HL-60/S4 treated with retinoic acid at 250 ng/mL for 4 days and 3 days (cell line): ENCODE measurements at regions not wholly inside any gene's neighbourhood (a gene's known extent, or its start where the extent isn't known, plus 50 kb on each side); places are given as distances from the start of the nearest gene placed in this dataset.
"Not testable (repeated sequence)": the region's sequence is repeated elsewhere in the genome, so short reads cannot be mapped to it uniquely, and the experiment has no call there.

Source experiments
- in situ Hi-C: fragments of 300-500 bp; cut with MboI; formaldehyde crosslinking; loops from 2 replicates; pipeline ENCODE4 v1.7.0; 2022; ENCODE audit warnings: low sequenced_read_pairs

GRCh38 chr7:81236560-81236959 lies 317.7 kb upstream of the SEMA3C start:
- in situ Hi-C loops, result no loop called here

DNA sequence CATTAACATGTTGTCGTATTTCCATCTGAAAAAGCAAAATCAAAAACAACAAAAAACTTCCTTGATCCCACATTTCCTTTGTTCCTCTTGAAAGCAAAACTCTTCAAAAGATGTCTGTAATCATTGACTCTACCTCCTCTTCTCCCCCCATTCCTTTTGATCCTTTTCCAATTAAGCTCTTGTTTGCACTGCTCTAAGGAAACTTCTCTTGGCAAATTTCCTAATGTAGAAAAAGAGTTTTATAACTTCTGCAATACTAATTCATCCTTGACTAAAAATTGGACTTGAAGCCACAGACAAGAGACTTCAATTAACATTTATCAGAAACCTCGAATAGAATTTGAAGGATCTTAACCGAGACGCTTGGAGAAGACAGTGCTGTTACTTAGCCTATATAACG lies 317.1 kb upstream of the SEMA3C start:
- in situ Hi-C loops, result no loop called here

DNA sequence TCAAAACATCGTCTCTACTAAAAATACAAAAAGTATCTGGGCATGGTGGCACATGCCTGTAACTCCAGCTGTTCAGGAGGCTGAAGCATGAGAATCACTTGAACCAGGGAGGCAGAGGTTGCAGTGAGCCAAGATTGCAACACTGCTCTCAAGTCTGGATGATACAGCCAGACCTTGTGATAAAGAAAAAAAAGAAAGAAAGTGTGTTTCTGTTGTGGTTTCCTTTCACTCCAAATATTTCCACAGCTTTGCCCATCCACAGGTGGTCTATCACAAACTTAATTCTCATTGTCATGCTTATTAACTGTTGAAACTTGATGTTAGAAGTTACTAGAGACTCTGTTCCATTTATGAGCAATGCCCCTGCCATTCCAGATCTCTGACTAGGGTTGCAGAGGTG lies 316.0 kb upstream of the SEMA3C start:
- in situ Hi-C loops, result no loop called here

GRCh38 chr7:81233208-81233940 lies 314.5 kb upstream of the SEMA3C start:
- in situ Hi-C loops, result no loop called here

GRCh38 chr7:81232084-81232799 lies 313.4 kb upstream of the SEMA3C start:
- in situ Hi-C loops, result no loop called here

- in situ Hi-C loops, result no loop called here
These were observed 312.5 kb upstream of the SEMA3C start for GRCh38 chr7:81231301-81231838.

- in situ Hi-C loops, result no loop called here
These were observed 307.4 kb upstream of the SEMA3C start for GRCh38 chr7:81226234-81226633.

DNA sequence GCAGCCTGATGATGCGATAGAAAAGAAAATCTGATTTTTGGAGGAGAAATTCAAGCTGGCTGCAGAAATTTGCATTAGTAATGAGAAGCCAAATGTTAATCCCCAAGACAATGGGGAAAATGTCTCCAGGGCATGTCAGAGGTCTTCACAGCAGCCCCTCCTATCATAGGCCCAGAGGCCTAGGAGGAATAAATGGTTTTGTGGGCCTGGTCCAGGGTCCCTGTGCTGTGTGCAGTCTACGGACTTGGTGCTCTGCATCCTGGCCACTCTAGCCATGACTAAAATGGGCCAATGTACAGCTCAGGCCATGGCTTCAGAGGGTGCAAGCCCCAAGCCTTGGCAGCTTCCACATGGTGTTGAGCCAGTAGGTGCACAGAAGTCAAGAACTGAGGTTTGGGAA lies 303.8 kb upstream of the SEMA3C start:
- in situ Hi-C loops, result not testable (repeated sequence)

- in situ Hi-C loops, result no loop called here
These were observed 302.8 kb upstream of the SEMA3C start for GRCh38 chr7:81221527-81222217.

GRCh38 chr7:81218480-81219106 lies 299.7 kb upstream of the SEMA3C start:
- in situ Hi-C loops, result no loop called here

DNA sequence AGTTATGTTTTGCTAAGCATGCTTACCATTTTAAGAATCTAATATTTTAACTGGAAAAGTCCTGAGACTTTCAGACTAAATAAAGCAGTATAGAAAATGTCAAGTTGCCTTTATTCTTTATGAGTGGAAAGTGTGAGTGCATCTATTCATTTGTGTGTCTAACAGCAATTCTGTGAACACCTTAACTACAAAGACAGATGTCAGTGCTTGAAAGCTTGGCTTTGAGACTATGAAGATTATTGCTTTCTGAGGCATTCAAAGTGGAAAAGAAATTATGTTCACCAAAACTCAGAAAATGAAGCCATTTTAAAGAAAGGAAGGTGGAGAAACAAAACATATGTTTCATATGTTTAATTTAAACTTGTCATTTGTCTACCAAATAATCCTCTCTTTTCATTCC lies 294.5 kb upstream of the SEMA3C start:
- in situ Hi-C loops, result no loop called here

DNA sequence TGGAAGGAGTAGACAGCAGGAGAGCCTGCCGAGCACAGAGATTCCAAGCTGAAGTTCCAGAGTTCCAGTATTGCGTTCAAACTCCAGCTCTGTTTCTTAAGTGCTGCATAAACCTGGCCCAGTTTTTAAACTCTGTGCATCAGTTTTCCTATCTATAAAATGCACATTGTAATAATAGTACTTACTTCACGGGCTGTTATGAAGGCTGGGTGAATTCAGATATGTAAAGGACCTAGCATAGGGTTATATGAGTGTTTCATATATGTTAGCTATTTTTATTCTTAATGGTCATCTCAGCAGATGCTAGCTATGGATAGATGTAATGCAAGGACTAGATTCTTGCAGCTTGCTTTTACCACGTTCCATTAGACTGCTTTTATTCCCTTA lies 293.1 kb upstream of the SEMA3C start:
- in situ Hi-C loops, result no loop called here

DNA sequence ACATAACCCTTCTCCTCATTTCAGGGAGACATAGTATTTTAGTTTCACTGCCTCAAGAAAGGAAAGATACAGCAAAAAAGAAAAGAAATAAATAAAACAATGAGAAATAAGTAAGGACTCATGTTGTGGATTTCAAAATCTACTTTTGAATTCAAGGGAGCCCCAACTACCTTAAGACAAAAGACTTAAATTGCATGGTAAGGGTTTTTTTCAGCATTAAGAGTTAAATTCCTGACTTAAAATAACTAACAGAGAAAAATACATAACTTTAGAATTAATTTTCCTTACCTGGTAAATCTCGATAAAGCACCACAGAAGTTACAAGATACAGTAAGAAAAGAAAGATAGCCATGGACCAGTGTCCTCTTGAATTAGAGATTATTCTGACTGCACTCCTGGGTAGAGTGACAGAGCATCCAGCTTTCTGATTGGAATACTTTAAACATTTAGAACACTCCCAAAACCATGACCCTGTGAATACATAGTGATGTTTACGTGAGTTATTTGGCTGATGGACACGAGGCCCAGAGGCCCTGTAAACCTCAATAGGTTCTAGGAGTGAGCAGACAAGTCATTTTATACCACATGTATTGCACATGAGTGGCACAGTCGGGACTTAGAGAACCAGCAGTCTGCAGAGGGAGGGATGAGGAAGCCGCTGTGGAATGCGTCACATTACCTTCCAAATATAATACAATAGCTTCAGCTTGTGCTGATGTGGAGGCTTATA lies 292.5 kb upstream of the SEMA3C start:
- in situ Hi-C loops, result no loop called here

DNA sequence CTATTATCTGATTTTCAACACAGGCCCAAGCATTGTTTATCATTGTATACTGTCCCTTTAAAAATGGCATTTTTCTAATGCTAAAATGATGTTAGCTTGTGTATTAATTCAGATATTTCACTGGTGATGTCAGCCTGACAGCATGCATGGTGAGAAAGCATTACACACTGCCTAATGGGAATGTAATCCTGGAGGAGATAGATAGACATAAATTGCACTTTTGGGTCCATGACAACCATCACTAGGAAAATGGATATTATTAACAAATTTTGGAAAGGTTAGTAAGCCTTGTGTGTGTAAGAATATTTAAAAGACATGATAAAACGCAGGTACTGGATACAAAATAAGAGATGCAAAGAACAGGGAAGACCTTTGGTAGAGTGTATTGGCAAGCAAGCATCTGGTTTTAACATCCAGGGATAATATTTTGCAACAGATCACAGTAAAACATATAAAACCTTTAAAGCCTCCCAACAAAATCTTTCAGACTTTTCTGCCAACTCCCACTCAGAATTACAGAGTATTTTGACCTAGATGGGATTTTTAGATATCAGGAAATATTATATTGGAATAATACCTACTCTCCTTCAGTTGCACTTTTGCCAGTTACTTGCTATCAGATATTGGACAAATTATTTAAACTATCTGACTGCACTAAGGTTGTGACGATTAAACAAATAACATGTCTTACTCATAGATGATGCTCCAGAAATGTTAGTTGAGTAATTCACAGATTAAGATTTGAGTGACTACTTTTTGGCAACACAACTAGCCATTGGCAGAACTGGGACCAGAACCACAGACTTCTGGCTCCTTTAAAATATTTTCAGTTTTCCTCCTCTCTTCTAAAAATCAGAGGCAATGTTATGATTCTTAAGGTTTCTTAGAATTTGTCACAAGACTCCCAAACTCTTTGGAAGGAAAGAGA lies 291.6 kb upstream of the SEMA3C start:
- in situ Hi-C loops, result no loop called here

DNA sequence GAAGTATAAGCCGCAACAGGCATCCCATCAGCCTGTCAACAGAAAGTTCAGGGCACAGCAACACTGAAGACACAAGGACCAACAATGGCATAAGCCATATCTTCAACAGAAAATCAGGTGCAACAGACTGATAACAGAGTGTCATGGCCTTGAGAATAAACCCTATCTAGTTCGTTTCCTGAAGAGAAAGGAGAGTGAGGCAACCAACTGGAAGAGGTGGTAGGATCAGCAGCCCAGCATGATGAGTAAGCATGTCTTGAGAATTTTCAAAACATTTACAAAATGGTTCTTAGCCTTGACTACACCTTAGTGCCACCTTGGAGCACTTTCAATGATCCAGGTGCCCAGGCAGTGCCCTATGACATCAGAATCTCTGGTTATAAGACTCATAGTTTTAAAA lies 290.2 kb upstream of the SEMA3C start:
- in situ Hi-C loops, result no loop called here

DNA sequence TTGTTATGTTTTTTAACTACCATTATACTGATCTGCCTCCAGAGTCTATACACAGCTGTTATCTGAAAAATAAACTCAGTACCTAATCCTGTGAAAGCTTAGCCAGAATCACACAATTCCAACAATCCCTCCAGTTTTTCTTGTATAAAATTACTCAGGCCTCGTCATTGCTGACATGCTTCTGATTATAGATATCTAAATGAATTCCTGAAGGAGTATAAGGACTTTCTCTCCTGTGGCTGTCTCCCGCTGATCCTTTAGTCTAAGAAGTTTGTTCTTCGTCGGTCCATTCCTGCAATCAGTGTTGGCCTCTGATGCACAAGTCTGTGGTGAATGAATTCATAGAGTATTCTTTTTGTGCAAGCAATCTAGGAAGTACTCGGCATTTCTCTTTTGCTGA lies 288.9 kb upstream of the SEMA3C start:
- in situ Hi-C loops, result no loop called here

DNA sequence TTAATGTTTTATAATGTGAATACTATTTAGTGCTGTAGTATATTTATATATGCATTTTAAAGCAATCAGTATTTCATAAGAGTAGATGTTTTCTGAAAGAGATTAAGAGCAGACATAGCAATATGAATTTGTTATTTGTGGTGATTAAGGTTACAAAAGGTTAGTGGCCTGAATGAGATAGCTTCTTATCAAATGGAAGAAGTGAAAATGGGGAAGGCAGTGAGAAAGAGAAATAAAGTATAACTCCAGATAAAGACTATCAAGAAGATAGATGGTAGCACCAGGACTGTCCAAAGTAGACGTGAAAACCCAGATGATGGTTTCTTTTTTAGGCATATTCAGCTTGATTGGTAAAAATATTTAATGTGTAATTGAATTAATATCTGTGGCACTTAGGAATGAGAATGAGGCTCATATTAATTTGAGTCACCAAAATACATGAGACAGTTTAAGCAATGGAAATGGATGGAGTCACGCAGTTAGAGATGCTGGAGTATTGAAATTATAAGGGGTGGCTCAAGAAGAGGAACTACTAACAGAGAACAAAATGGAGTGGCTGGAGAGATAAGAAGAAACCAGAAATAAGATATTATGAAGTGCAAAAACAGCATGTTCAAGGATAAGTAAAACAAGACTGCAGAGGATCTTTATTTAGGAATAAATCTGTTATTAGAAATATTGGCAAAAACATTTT lies 288.0 kb upstream of the SEMA3C start:
- in situ Hi-C loops, result no loop called here

GRCh38 chr7:81206217-81206616 lies 287.4 kb upstream of the SEMA3C start:
- in situ Hi-C loops, result no loop called here

GRCh38 chr7:81201188-81201587 lies 282.3 kb upstream of the SEMA3C start:
- in situ Hi-C loops, result no loop called here
